Left renal pelvis (tissue), 4 donors: ENCODE measurements at regions not wholly inside any gene's neighbourhood (a gene's known extent, or its start where the extent isn't known, plus 50 kb on each side); places are given as distances from the start of the nearest gene placed in this dataset.
"Not testable (repeated sequence)": the region's sequence is repeated elsewhere in the genome, so short reads cannot be mapped to it uniquely, and the experiment has no call there.

ENCODE experiments used
- DNase-seq, 4 donors: peaks; one replicate each; pipeline ENCODE4 v3.0.0-alpha.2; 2013; ENCODE audit warnings: low read depth in 4 of 4, low spot score in 3 of 4

GRCh38 chr3:104402902-104403301 lies 963.8 kb upstream of the ALCAM start:
- DNase-seq = no peak

GRCh38 chr3:104411757-104412156 lies 955.0 kb upstream of the ALCAM start:
- no peak for DNase-seq

GRCh38 chr3:104412608-104413580 lies 953.8 kb upstream of the ALCAM start:
- DNase-seq = no peak

GRCh38 chr3:104428337-104428925 lies 938.3 kb upstream of the ALCAM start:
- DNase-seq = no peak

GRCh38 chr3:104429727-104430126 lies 937.0 kb upstream of the ALCAM start:
- no peak for DNase-seq

GRCh38 chr3:104436506-104436905 lies 930.2 kb upstream of the ALCAM start:
- DNase-seq = no peak

GRCh38 chr3:104437131-104437750 lies 929.5 kb upstream of the ALCAM start:
- DNase-seq = no peak

GRCh38 chr3:104437891-104438290 lies 928.8 kb upstream of the ALCAM start:
- DNase-seq = no peak

- DNase-seq = no peak
Observed at GRCh38 chr3:104438706-104439105, 928.0 kb upstream of the ALCAM start.

- DNase-seq = not testable (repeated sequence)
Observed at GRCh38 chr3:104445252-104445919, 921.3 kb upstream of the ALCAM start.

GRCh38 chr3:104447681-104448080 lies 919.0 kb upstream of the ALCAM start:
- DNase-seq = no peak

GRCh38 chr3:104452697-104453096 lies 914.0 kb upstream of the ALCAM start:
- DNase-seq = no peak

- no peak for DNase-seq
Observed at GRCh38 chr3:104458657-104459056, 908.1 kb upstream of the ALCAM start.

GRCh38 chr3:104460477-104461406 lies 906.0 kb upstream of the ALCAM start:
- peak in 1 of 4 donors; percentile 57 for DNase-seq

GRCh38 chr3:104461431-104461830 lies 905.3 kb upstream of the ALCAM start:
- DNase-seq = no peak

GRCh38 chr3:104472221-104472620 lies 894.5 kb upstream of the ALCAM start:
- no peak for DNase-seq

GRCh38 chr3:104474011-104474410 lies 892.7 kb upstream of the ALCAM start:
- DNase-seq = no peak

- DNase-seq = no peak
Observed at GRCh38 chr3:104503022-104503421, 863.7 kb upstream of the ALCAM start.

GRCh38 chr3:104510131-104510849 lies 856.4 kb upstream of the ALCAM start:
- DNase-seq = peak in 1 of 4 donors; percentile 2
